ENCODE measurements at regions not wholly inside any gene's neighbourhood (a gene's known extent, or its start where the extent isn't known, plus 50 kb on each side); places are given as distances from the start of the nearest gene placed in this dataset.

- Histone ChIP-seq H3K4me1 (ENCODE audit: insufficient read depth, low read length) (peaks cover 13% of the 10 kb centered on the region), H3K27ac (ENCODE audit: low read depth, low read length) (no peak overlapping the region), H2AFZ (ENCODE audit: low read depth, low read length) (no peak overlapping the region), H3K4me2 (ENCODE audit: low read length) (no peak overlapping the region), H3K27me3 (ENCODE audit: insufficient read depth, low read length) (no peaks in the 10 kb centered on the region), H3K79me2 (ENCODE audit: insufficient read depth, low read length) (no peaks in the 10 kb centered on the region), H3K9ac (ENCODE audit: low read length) (no peak overlapping the region), H3K36me3 (ENCODE audit: insufficient read depth, low read length) (no peaks in the 10 kb centered on the region), H3K4me3 (ENCODE audit: insufficient read depth, low read depth, low read length) (no peak overlapping the region), H4K20me1 (ENCODE audit: insufficient read depth, low read length) (no peaks in the 10 kb centered on the region), H3K9me3 (ENCODE audit: insufficient read depth, low read depth, low read length) (no peaks in the 10 kb centered on the region)
- Mint-ChIP-seq H3K9me3 (ENCODE audit: unreplicated experiment) (peaks cover 12% of the 10 kb centered on the region), H3K4me3 (ENCODE audit: unreplicated experiment) (no peak overlapping the region), H3K4me1 (ENCODE audit: low read depth, unreplicated experiment) (peaks cover 24% of the 10 kb centered on the region), H3K36me3 (ENCODE audit: low read depth, unreplicated experiment) (peaks cover 6% of the 10 kb centered on the region), H3K27ac (ENCODE audit: unreplicated experiment) (no peak overlapping the region), H3K27me3 (ENCODE audit: low read depth, unreplicated experiment) (no peaks in the 10 kb centered on the region)
- no peak for DNase-seq (ENCODE audit: low read depth)
- TF ChIP-seq CTCF (IDR thresholded peaks at IDR 0.05; ENCODE audit: insufficient read depth, low read depth, low read length) (no peak), EZH2 (IDR thresholded peaks at IDR 0.05; ENCODE audit: insufficient read depth, low read length) (no peak)
- no peak for FAIRE-seq
Observed at GRCh38 chr18:8895341-8895740, 190.0 kb downstream of the MTCL1 start.

DNA sequence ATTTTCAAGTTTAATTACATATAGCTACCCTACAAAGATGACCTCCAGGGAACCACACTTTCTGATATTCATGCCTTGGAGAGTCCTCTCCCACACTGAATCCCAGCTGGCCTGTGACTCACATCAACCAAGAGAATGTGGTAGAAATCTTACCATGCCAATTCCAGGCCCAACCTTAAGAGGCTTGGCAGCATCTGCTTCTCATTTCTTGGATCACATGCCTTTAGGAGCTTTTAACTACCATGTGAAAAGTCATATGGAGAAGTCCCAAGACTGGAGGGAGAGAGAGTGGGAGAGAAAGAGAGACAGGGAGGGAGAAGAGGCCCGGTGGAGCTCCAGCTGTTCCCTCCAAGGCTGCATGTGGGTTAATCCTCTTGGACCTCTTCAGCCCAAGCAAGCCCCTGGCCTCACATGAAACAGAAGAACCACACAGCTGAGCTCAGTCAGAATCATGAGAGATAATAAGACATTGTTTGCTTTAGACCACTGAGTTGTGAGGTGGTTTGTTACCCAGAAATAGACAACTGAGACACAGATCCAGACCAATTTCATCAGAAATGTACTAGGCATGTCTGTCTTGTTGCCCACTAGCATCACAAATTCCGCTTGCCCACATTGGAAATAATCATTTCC, 190.7 kb downstream of the MTCL1 start:
- Mint-ChIP-seq H3K4me3 (ENCODE audit: unreplicated experiment) (peak overlapping the region; percentile 20), H3K4me1 (ENCODE audit: low read depth, unreplicated experiment) (peaks cover 22% of the 10 kb centered on the region), H3K27me3 (ENCODE audit: low read depth, unreplicated experiment) (no peaks in the 10 kb centered on the region), H3K36me3 (ENCODE audit: low read depth, unreplicated experiment) (peaks cover 6% of the 10 kb centered on the region), H3K9me3 (ENCODE audit: unreplicated experiment) (peaks cover 12% of the 10 kb centered on the region), H3K27ac (ENCODE audit: unreplicated experiment) (peak overlapping the region; percentile 41)
- H3K27ac ChIP-seq (ENCODE audit: low read depth, low read length), result peak overlapping the region; percentile 53
- no peaks in the 10 kb centered on the region for H3K27me3 ChIP-seq (ENCODE audit: insufficient read depth, low read length)
- no peak overlapping the region for H2AFZ ChIP-seq (ENCODE audit: low read depth, low read length)
- no peak overlapping the region for H3K4me3 ChIP-seq (ENCODE audit: insufficient read depth, low read depth, low read length)
- FAIRE-seq (no peak), DNase-seq (ENCODE audit: low read depth) (peak; percentile 86)
- no peaks in the 10 kb centered on the region for H3K36me3 ChIP-seq (ENCODE audit: insufficient read depth, low read length)
- peaks cover 10% of the 10 kb centered on the region for H3K4me1 ChIP-seq (ENCODE audit: insufficient read depth, low read length)
- H3K4me2 ChIP-seq (ENCODE audit: low read length), result no peak overlapping the region
- H3K79me2 ChIP-seq (ENCODE audit: insufficient read depth, low read length), result no peaks in the 10 kb centered on the region
- no peaks in the 10 kb centered on the region for H4K20me1 ChIP-seq (ENCODE audit: insufficient read depth, low read length)
- no peaks in the 10 kb centered on the region for H3K9me3 ChIP-seq (ENCODE audit: insufficient read depth, low read depth, low read length)
- TF ChIP-seq CTCF (IDR thresholded peaks at IDR 0.05; ENCODE audit: insufficient read depth, low read depth, low read length) (no peak), EZH2 (IDR thresholded peaks at IDR 0.05; ENCODE audit: insufficient read depth, low read length) (no peak)
- H3K9ac ChIP-seq (ENCODE audit: low read length), result no peak overlapping the region

GRCh38 chr18:8899000-8899399, 193.6 kb downstream of the MTCL1 start:
- Mint-ChIP-seq H3K9me3 (ENCODE audit: unreplicated experiment) (peaks cover 12% of the 10 kb centered on the region), H3K4me3 (ENCODE audit: unreplicated experiment) (no peak overlapping the region), H3K27me3 (ENCODE audit: low read depth, unreplicated experiment) (no peaks in the 10 kb centered on the region), H3K36me3 (ENCODE audit: low read depth, unreplicated experiment) (peaks cover 6% of the 10 kb centered on the region), H3K4me1 (ENCODE audit: low read depth, unreplicated experiment) (peaks cover 12% of the 10 kb centered on the region), H3K27ac (ENCODE audit: unreplicated experiment) (no peak overlapping the region)
- no peak for TF ChIP-seq EZH2 (IDR thresholded peaks at IDR 0.05; ENCODE audit: insufficient read depth, low read length)
- TF ChIP-seq CTCF (IDR thresholded peaks at IDR 0.05; ENCODE audit: insufficient read depth, low read depth, low read length), result no peak
- Histone ChIP-seq H3K27ac (ENCODE audit: low read depth, low read length) (no peak overlapping the region), H4K20me1 (ENCODE audit: insufficient read depth, low read length) (no peaks in the 10 kb centered on the region), H3K4me1 (ENCODE audit: insufficient read depth, low read length) (no peaks in the 10 kb centered on the region), H3K9me3 (ENCODE audit: insufficient read depth, low read depth, low read length) (no peaks in the 10 kb centered on the region), H3K27me3 (ENCODE audit: insufficient read depth, low read length) (no peaks in the 10 kb centered on the region), H3K36me3 (ENCODE audit: insufficient read depth, low read length) (no peaks in the 10 kb centered on the region), H3K4me2 (ENCODE audit: low read length) (no peak overlapping the region), H3K9ac (ENCODE audit: low read length) (no peak overlapping the region), H2AFZ (ENCODE audit: low read depth, low read length) (no peak overlapping the region), H3K4me3 (ENCODE audit: insufficient read depth, low read depth, low read length) (no peak overlapping the region), H3K79me2 (ENCODE audit: insufficient read depth, low read length) (no peaks in the 10 kb centered on the region)
- DNase-seq (ENCODE audit: low read depth) (peak; percentile 25), FAIRE-seq (no peak)
